ENCODE measurements at regions not wholly inside any gene's neighbourhood (a gene's known extent, or its start where the extent isn't known, plus 50 kb on each side); places are given as distances from the start of the nearest gene placed in this dataset.

DNA sequence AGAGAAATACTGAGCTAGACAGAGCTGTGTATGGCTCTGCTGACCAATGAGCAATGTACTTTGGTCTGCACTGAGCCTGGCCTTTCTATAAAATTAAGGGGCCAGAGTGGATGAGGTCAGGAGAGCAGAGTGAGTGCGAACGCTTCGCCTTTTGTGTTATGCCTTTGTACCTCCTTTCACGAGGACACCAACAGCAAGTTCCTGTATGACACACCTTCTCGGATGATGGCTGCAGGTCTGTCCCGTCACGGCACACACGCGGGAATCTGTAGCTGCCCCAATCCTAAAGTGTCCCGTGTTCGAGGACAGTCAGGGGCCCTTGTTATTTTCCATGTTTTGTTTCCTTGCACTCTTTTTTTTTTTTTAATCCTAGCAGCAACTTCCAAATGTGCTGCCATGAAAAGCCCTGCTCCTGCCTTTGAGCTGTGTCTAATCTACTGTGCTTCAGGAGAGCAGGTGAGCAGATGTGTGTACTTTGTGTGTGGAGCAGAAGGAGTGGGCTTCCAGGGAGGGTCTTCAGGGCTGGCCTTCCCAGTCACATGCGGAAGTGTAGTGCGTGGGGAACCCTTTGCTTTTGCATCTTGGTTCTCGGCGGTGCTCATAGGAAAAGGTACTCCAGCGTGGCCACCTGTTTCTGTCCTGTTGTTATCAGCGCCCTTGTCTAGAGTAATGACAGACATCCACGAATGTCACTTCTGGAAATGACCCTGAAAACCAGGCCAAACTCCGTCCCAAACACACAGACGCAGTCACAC is 213.2 kb downstream of the NDUFA10 start:
- TF ChIP-seq POLR2A (IDR thresholded peaks at IDR 0.05): no peak
- TF ChIP-seq, protein P1, sequence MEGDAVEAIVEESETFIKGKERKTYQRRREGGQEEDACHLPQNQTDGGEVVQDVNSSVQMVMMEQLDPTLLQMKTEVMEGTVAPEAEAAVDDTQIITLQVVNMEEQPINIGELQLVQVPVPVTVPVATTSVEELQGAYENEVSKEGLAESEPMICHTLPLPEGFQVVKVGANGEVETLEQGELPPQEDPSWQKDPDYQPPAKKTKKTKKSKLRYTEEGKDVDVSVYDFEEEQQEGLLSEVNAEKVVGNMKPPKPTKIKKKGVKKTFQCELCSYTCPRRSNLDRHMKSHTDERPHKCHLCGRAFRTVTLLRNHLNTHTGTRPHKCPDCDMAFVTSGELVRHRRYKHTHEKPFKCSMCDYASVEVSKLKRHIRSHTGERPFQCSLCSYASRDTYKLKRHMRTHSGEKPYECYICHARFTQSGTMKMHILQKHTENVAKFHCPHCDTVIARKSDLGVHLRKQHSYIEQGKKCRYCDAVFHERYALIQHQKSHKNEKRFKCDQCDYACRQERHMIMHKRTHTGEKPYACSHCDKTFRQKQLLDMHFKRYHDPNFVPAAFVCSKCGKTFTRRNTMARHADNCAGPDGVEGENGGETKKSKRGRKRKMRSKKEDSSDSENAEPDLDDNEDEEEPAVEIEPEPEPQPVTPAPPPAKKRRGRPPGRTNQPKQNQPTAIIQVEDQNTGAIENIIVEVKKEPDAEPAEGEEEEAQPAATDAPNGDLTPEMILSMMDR (IDR thresholded peaks at IDR 0.05): no peak
